ENCODE measurements at regions not wholly inside any gene's neighbourhood (a gene's known extent, or its start where the extent isn't known, plus 50 kb on each side); places are given as distances from the start of the nearest gene placed in this dataset.

GRCh38 chr9:80437091-80437640 lies 865.4 kb downstream of the TLE4 start:
- ChIA-PET CTCF (ENCODE audit: low intra/inter-chr PET ratio) (no interaction called here), POLR2A (no interaction called here)
- BruUV-seq (replicated peaks), result no TSS peak
- intact Hi-C loops (cut with micrococcal nuclease), result no loop called here
- H3K4me3 ChIP-seq, result no peak overlapping the region
- no peaks in the 10 kb centered on the region for H3K4me1 ChIP-seq (replicated peaks in 1 of 2; ENCODE audit: control insufficient read depth in 2 of 2, insufficient read depth in 2 of 2, low read length in 2 of 2)
- no peaks in the 10 kb centered on the region for H3K9me3 ChIP-seq (replicated peaks; ENCODE audit: control insufficient read depth, insufficient read depth, low read depth, low read length)
- H3K9me1 ChIP-seq (ENCODE audit: control insufficient read depth, insufficient read depth, low read length), result no peaks in the 10 kb centered on the region
- no peak for DNase-seq (ENCODE audit: extremely low read depth in 1 of 4, low spot score in 3 of 4)
- no peaks in the 10 kb centered on the region for H3K27me3 ChIP-seq (ENCODE audit: control insufficient read depth in 2 of 2, insufficient read depth in 2 of 2, low read length in 2 of 2)
- TF ChIP-seq PRDM10 (IDR thresholded peaks at IDR 0.05; ENCODE audit: partially characterized antibody), result no peak
- TF ChIP-seq ZBTB12 (CRISPR knock-in tag; IDR thresholded peaks at IDR 0.05), result no peak
- no peak for TF ChIP-seq DIDO1 (tag; IDR thresholded peaks at IDR 0.05; ENCODE audit: low read depth)
- TF ChIP-seq ZNF165 (CRISPR knock-in tag; IDR thresholded peaks at IDR 0.05; ENCODE audit: borderline replicate concordance), result no peak
- TF ChIP-seq CHD2 (IDR thresholded peaks at IDR 0.05; ENCODE audit: low read depth, low read length), result no peak
- TF ChIP-seq RFX5 (IDR thresholded peaks at IDR 0.05; ENCODE audit: low read depth, low read length), result no peak
- no peak for ATAC-seq
- in situ Hi-C loops (cut with MboI), result no loop called here
- FAIRE-seq, result no peak
- H3K36me3 ChIP-seq (ENCODE audit: control insufficient read depth, insufficient read depth, low read length), result no peaks in the 10 kb centered on the region
- 0% methylated on average over 2 of the region's 2 CpGs for WGBS (ENCODE audit: insufficient coverage, low coverage, missing lambda C conversion rate)
- H3K9ac ChIP-seq (ENCODE audit: insufficient read depth in 1 of 2, low read depth in 2 of 2, low read length in 2 of 2), result no peak overlapping the region
- no peak overlapping the region for H3K27ac ChIP-seq (ENCODE audit: extremely low read depth, low read depth, low read length)
- H3K79me2 ChIP-seq (ENCODE audit: control insufficient read depth, insufficient read depth, low read length), result no peaks in the 10 kb centered on the region
- H2AFZ ChIP-seq (ENCODE audit: low read depth, low read length), result no peak overlapping the region
- no peaks in the 10 kb centered on the region for H4K20me1 ChIP-seq (replicated peaks; ENCODE audit: control insufficient read depth, insufficient read depth, low read length)
- no peak overlapping the region for H3K4me2 ChIP-seq (ENCODE audit: insufficient read depth, low read length)
